Skin of body (tissue), 1 donor: ENCODE measurements at regions not wholly inside any gene's neighbourhood (a gene's known extent, or its start where the extent isn't known, plus 50 kb on each side); places are given as distances from the start of the nearest gene placed in this dataset.
"Not testable (repeated sequence)": the region's sequence is repeated elsewhere in the genome, so short reads cannot be mapped to it uniquely, and the experiment has no call there.

ENCODE experiments used
- DNase-seq: peaks from one replicate; lab custom pipeline; 2025; lab: John Stamatoyannopoulos, UW

DNA sequence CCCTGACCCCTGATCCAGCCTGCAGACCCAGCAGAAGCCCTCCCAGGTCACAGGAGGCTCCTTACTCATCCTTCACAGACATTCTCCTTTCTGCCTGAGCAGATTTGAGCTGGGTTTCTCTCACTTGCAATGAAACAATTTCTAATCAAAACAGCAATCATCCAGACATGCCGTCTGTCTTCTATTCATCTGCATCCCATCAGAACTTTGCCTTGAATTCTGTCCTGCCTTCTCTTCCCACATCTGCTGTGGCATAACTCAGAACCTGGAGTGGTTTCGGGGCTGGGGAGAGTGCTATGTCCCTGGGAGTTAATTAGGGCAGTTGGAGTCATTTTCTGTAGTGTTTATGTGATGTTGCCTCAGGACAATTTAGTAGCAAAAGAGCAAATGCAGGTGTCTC lies 278.6 kb downstream of the CBLN1 start:
- DNase-seq: no peak

DNA sequence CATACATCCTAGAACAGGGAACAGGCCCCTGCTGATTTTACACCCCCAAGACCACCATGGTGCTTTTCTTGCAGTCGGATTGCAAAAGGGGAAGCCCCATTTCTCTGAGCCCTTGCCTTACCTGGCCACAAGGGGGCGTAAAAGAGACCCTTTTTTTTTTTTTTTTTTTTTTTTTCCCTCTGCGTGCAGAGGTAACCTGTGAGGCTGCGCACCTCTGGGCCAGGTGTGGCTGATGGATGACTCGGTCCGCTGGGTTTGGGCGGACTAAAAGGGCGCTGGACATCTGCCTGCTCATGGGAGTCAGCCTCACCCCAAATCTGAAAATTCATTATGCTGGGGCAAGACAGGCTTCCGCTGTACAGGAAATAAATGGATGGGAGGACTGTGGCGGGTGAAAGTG lies 281.0 kb downstream of the CBLN1 start:
- DNase-seq: no peak

DNA sequence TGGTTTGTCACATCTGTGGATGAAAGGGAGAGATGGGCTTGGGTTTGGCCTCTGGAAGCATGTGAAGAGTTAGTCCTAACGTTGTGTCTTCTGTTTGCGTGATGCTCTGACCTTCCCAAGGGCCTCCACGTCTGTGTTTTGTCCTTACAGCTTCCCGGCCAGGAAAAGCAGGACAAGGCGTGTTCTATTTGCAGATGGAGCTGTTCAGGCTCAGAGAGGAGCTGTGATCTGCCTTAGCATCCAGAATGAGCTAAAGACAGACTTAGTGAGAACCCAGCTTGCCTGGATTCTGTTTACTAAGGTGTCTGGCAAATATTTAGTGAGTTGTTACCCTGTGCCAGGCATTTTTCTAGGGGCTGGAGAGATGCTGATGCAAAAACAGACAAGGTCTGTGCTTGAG lies 282.1 kb downstream of the CBLN1 start:
- DNase-seq: no peak

DNA sequence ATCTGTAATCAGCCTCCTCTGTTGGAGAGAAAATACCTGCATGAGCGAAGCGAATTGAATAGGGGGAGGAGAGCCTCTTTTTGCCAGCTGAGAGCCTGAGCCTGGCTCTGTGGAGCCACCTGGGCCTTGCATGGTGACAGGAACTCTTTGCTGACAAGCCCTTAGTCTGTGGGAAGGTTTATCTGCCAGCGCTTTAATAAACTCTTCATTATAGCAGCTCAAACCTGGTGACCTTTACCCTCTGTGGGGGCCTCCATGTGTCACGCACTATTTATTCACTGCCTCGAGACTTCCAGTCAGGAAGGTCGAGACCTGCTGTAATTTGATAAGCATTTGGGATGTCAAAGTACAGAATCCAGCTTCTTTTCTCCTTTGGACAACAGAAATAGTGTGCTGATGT lies 282.6 kb downstream of the CBLN1 start:
- DNase-seq: no peak

DNA sequence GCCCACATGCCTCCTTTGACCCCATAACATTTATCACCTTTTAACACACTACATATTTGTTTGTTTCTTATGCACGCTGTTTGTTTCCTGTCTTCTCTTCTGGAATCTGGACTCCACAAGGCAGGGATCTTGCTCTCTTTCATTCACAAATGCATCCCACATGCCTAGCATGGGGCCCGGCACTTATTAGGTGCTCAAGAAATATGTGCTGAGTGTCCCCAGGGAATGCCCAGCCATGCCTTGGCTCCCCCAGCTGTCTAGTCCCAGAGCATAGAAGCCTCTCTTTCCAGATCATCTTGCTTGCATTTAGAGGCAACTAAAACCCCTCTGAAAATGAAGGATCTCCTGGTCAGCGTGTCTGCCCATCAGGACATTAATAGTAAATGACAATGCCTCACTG lies 283.7 kb downstream of the CBLN1 start:
- no peak for DNase-seq

DNA sequence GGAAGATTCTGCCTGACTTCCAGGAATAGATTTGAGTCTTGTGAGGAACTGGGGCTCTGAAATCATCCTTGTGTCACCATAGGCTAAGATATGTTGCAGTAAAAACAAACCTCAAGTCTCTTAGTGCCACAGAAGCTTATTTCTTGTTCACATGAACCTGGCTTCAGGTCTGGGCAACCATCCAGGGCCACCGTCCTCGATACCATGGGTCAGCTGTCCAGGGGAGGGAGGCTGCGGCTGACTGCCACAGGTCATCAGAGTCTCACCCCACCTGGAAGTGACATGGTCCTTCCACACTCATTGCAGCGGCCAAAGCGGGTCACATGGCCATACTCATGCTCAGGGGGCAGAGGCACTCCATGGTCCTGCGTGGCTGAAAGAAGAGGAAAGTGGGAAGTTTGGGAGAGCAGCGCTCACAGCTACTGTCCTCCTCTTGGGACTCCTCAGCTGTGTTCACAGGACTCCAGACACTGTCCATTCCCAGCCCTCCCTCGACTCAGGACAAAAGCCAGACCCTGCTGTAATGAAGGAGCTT lies 284.5 kb downstream of the CBLN1 start:
- DNase-seq: no peak

DNA sequence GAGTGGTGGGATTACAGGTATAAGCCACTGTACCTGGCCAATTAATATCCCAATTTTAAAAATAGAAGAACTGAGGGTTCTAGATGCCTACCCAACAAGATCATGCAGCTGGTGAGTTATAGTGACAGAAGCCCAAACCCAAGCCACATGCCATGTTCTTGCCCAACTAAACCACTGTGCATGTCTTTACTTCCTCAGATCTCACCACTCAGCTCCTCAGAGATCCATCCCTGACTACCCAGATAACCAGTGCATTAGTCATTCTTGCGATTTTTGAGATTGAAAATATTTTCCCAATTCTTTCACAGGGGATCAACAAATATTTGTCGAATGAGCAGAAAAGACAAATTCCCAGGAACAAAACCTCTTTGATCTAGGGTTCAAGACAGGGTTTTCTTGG lies 303.1 kb downstream of the CBLN1 start:
- DNase-seq: no peak

DNA sequence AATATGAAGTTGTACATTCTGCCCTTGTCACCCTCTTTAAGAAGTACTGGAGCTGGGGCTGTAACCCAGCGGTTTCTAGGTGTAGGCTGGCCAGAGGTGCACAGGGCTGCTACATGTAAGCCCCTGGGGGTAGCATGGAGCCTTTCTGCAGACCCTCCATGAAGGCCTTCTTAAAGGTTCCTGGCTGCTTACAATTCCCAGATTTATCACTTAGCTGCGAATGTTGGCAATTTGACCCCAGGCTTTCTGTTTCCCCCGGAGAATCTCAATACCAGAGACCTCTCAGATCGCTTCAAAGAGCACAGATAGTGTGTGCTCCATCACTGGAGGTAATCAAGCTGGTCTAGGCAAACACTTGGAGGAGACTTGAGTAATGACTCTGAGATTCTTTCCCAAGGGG lies 309.4 kb downstream of the CBLN1 start:
- DNase-seq: no peak

DNA sequence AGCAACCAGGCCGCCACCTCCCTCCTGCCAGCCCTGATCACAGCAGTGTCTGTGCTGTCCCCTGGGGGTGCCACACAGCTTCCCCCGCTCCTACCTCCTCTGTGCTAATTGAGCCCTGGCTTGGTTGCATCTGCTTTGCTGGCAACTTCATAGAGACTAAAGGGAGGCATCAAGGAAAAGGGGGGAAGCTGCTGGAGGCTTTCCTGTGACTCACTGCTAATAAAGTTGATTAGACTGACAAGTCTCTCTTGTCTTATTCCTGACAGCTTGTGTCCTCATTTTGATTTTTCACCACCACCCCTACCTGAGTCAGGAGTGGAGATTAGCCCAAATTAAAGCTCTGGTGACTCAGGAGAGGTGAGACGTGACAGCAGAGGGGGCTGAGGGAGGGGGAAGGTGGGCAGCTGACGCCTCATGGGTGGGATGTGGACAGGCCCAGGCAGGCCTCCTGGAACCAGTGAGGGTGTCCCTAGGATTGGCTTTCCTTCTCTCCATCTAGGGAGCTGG lies 310.0 kb downstream of the CBLN1 start:
- DNase-seq: no peak

DNA sequence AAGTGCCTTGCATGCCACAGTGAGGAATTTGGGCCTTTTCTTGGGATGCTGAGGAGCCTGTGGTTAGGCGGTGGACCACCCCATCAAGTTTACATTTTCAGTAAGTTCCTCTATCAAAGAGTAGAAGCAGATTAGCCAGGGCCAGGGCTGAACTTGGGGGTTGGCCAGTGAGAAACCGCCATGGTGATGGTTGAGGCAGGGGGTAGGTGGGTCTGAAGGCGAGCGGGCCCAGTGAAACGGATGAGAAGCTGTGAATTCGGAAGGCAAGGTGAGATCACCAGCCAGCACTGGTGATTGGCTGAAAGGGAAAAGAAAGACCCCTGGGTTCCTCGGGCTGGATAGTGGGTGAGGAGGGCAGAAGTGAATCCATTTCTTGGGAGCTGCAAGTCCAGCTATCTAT lies 311.4 kb downstream of the CBLN1 start:
- DNase-seq: no peak

DNA sequence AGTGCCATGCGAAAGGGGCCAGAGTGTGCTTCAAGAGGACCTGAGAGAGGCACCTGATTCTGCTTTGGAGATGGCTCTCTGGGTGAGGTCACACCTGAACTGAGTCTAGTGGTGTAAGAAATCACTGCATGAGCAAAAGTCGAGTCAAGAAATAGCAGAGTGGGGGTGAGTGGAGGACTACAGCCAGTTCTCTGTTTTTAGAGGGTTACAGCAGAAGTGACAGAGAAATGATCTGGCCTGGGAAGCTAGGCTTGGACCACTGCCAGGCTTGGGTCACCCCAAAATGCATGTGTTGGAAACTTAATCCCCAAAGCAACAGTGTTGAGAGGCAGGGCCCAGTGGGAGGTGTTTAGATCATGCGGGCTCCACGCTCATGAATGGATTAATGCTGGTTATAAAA lies 312.0 kb downstream of the CBLN1 start:
- no peak for DNase-seq

DNA sequence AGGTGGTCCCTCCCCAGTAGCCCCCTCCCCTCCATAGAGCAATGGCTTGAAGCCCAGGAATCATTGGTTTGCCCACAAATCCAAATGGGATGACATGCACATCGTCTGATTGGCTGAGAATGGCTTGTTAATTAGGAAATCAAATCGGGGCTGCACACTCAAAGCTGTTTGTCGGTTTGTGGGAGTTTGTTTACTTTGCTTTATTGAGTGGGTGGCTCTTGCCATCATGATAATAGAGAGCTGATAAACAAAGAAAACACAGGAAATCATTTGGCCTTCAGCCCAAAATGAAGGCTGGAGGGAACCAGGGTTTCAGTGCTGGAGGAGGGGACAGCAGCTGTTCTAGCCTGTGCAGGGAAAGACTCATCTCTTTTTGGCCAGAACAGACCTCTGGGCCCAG lies 316.3 kb downstream of the CBLN1 start:
- no peak for DNase-seq

DNA sequence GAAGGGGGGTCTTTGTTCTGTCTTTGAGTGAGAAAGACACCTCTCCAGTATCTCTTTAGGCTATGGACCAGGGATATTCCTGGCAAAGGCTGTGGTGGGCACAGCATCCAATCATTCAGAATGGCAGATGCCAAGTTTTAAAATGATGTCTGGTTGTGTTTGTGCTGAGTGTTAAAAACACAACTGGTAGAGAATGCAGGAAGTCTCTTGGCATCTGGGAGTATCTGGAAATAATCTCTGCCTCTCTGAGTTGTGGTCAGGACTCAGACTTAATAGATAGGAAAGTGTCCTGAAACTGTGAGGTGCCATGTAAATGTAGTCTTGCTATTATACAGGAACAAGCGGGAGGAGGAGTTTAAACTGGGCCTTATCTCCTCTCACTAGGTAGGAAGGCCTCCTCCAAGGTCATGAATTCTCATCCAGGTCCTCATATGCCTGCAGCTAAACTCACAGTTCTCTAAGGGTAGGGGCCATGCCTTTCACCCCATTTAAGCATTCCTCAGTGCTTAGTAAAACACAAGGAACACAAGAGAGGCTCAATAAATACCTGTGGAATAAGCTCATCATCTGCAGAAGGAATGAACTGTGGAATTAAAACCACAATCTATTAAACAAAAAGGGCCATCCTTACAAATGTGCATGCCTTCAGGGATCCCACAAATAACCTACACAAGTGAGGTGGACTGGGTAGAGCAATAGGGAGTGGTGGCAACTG lies 317.6 kb downstream of the CBLN1 start:
- DNase-seq: no peak

DNA sequence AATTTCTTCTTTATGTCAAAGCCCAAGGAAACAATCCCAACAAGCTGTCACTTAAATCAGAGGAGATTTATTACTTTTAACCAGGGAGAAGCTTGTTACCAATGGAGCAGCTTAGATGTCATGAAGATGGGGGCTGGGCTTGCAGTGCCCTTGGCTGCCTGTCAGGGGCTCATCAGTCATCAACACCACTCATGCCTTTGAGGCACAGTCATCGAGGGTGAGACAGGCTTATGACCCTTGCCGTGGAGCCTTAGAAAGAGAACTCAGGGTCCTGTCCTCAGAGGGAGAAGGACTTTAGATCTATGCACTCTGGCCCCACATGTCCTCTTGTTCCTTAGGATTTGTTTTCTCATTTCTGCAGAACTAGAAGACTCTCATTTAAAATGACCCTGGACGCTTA lies 318.3 kb downstream of the CBLN1 start:
- DNase-seq: no peak

DNA sequence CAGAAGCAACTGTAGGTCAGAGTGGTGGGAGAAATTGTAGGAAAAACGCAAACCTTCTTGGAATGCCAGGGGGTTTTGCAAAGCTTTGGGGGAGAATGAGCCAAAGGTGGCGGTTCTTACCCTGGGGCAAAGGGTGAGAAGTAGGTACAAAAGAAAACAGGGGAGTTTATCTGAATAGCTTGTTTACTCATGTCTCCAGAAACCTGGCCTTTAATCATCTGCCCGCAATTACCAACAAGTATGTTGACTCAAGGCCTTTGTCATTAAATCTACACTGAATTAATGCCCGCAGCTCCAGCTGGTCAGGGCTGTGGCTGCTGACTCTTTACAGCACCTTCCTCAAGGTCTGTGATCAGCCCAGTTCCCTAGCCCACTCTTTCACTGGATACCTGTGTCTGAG lies 320.1 kb downstream of the CBLN1 start:
- no peak for DNase-seq

DNA sequence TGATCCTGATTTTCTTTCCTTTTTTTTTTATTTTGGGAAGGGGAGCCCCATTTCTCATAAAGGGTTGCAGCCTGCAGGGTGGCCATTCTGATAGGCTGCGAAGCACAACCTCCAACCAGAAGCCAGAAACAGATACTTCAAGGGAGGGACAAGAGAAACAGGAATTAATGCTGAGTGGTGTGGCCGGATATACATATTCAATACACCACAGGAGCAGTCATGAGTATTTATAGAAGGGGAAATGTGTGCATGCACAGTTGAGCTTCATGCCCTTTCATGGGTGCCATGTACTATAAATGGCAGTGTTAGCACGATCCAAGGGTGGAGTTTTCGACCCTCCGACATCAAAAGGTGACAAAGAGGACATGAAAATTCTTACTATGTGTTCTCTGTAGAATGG lies 320.8 kb downstream of the CBLN1 start:
- DNase-seq: no peak

DNA sequence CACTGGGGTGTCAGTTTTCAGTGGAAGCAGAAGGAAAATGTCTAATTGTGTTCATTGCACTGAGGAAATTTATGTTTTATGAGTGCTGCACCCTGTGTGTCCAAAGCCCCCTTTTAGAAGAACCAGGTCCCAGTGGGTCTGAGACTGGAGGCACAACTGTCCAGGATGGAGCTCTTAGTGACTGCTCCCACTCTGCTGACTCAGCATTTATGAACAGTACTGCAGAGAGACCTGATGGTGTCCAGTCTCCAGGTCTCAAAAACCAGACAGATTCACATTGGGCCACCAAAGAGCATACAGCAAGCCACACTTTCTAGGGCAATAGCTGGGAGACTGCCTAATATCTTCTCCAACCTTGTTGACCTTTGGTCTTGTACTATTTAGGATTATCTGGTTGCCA lies 321.9 kb downstream of the CBLN1 start:
- no peak for DNase-seq

DNA sequence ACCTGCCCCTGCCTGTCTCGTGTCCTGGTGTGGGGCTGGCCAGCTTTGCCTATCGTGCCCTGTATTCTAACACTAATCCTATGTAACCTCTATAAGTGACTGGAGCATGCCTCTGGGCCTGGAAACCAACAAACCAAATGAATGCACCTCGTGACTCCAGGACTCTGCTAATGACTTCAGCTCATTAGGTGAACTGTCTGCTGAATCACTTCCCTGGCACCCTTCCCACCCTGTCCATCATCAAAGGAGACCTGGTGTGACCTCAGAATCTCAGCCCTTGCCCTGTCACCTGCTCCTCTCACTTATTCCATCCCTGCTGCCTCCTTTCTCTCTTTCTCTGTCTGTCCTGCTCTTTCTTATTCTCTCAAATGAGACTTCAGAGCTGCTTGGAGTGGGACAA lies 322.4 kb downstream of the CBLN1 start:
- no peak for DNase-seq

DNA sequence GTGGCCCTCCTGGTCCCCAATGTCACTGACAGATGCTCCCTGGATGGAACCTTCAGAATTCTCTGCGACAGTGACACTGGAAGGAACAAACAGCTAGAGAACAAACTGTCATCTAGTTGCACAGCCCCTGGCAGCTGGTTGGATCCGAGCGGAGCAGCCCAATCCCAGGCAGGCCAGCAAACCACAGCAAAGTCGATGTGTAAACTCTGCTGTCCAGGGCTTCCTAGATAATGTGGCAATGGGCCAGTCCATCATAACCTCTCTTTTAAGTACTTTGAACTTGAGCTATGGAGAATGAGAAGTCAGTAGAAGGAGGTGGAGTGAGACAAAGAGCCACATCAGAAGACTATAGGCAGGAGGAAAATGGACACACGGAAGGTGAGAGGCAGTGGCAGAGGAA lies 323.0 kb downstream of the CBLN1 start:
- DNase-seq: no peak

DNA sequence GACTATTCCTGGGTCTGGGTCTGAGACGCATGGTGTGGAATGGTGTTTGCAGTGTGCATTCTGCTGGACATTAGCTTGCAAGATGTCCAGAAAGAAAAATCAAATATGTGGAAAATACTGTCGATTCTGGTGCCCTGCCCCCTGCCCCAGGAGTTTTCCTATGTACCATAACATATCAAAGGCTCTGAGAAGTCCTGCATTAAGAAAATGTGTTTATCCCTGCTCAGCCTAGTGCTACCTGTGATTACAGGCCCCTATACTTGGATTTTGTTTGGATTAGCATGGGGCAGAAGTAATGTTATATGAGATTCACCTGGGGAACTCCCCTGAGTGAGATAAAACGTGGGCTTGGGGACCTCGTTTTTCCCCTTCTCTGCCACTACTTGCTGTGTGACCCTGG lies 325.0 kb downstream of the CBLN1 start:
- DNase-seq: no peak

DNA sequence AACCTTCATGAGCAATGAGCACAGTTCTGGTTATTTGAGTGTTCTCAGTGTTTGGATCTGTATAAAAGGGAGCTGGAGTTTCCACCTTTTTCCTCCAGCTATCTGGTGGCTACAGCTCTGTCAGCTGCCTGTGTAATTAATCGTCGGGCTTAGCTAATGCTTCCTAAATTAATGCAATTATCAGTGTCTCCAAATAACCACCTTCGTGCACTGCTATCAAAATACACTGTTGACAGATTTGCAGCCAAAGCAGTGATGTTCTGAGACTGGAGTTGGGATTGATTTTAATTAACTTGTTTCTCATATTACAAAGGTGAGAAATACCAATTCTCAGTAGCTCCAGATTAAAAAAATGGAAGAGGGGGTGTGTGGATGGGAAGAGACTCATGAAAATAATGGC lies 325.8 kb downstream of the CBLN1 start:
- no peak for DNase-seq

DNA sequence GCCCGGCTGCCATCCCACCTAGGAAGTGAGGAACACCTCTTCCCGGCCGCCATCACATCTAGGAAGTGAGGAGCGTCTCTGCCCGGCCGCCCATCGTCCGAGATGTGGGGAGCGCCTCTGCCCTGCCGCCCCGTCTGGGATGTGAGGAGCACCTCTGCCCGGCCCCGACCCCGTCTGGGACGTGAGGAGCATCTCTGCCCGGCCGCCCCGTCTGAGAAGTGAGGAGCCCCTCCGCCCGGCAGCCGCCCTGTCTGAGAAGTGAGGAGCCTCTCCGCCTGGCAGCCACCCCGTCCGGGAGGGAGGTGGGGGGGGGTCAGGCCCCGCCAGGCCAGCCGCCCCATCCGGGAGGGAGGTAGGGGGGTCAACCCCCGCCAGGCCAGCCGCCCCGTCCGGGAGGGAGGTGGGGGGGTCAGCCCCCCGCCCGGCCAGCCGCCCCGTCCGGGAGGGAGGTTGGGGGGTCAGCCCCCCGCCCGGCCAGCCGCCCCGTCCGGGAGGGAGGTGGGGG lies 330.0 kb downstream of the CBLN1 start:
- not testable (repeated sequence) for DNase-seq

DNA sequence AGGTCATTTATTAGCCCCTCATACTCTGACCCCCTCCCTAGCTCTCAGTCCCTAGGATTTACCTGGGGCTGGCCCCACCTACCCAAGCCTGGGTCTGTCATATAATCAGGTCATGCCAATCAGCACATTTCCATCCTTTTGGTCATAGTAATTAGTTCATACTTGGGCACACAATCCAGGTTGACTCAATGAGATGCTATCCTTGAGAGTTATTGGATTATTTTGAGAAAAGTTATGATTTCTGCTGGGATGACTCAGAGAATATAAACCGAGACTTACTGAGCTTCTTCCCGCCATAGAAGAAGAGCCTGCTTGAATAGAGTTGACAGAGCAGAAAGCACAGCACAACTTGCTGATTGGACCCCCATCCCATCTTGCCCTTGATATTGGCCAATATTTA lies 331.5 kb downstream of the CBLN1 start:
- no peak for DNase-seq
